SK-N-SH (cell line): ENCODE measurements at regions not wholly inside any gene's neighbourhood (a gene's known extent, or its start where the extent isn't known, plus 50 kb on each side); places are given as distances from the start of the nearest gene placed in this dataset.

ENCODE experiments used
- CTCF ChIA-PET: fragments of 300-600, 350-600 bp; formaldehyde crosslinking; extraction: SDS; loops from one replicate; lab custom pipeline; 2021; lab: Yijun Ruan, JAX
- POLR2A ChIA-PET: fragments of 350-600 bp; sonication (Branson Sonifier 250); formaldehyde crosslinking; extraction: SDS; loops from one replicate; lab custom pipeline; 2020; ENCODE audit warnings: antibody characterized with exemption, inconsistent platforms; lab: Yijun Ruan, JAX
- DNase-seq: peaks from one replicate; pipeline ENCODE4 v3.0.0; 2012
- H2AFZ ChIP-seq: fragments of 200-600 bp; sonication (generic); 2 replicates; pipeline ENCODE4 v1.8.1; 2016; ENCODE audit warnings: antibody characterized with exemption, mild to moderate bottlenecking, low read depth
- H3F3A ChIP-seq: fragments of 200-600 bp; sonication (generic); replicated peaks from 2 replicates; pipeline ENCODE3; 2016; ENCODE audit warnings: antibody characterized with exemption, mild to moderate bottlenecking; ENCODE audit not compliant: insufficient read depth
- H3K27ac ChIP-seq, 2 experiments: fragments of 200-500 bp in 1 of 2; fragments of 200-600 bp in 1 of 2; sonication (Bioruptor generic) in 1 of 2; sonication (generic), shearing (Covaris generic) in 1 of 2; 2 replicates each; pipeline versions ENCODE4 v1.5.1 to v1.6.1; 2014 to 2016; ENCODE audit warnings: low read depth in 2 of 2, inconsistent platforms in 1 of 2, low read length in 1 of 2, mild to moderate bottlenecking in 1 of 2, mixed read lengths in 1 of 2
- H3K27me3 ChIP-seq: fragments of 200-600 bp; sonication (generic), shearing (Covaris generic); 2 replicates; pipeline ENCODE4 v1.6.1; 2016; ENCODE audit warnings: mixed run types; ENCODE audit not compliant: insufficient read depth
- H3K36me3 ChIP-seq, 2 experiments: fragments of 200-500 bp in 1 of 2; fragments of 200-600 bp in 1 of 2; sonication (Bioruptor generic) in 1 of 2; sonication (generic) in 1 of 2; replicated peaks in 1 of 2; 2 replicates each; pipeline versions ENCODE3 to v1.5.1; 2014 to 2016; ENCODE audit warnings: low read length in 1 of 2, mild to moderate bottlenecking in 1 of 2; ENCODE audit not compliant: insufficient read depth in 2 of 2, control insufficient read depth in 1 of 2
- H3K4me1 ChIP-seq, 2 experiments: fragments of 200-500 bp in 1 of 2; fragments of 200-600 bp in 1 of 2; sonication (Bioruptor generic) in 1 of 2; sonication (generic), shearing (Covaris generic) in 1 of 2; 2 replicates each; pipeline versions ENCODE4 v1.5.1 to v1.6.1; 2014 to 2016; ENCODE audit warnings: low read depth in 1 of 2, low read length in 1 of 2, mixed run types in 1 of 2; ENCODE audit not compliant: insufficient read depth in 2 of 2, control insufficient read depth in 1 of 2
- H3K4me2 ChIP-seq: fragments of 200-600 bp; sonication (generic), shearing (Covaris generic); 2 replicates; pipeline ENCODE4 v1.6.1; 2017; ENCODE audit warnings: mixed run types
- H3K4me3 ChIP-seq, 2 experiments: fragments of 200-500 bp in 1 of 2; fragments of 200-600 bp in 1 of 2; sonication (Bioruptor generic) in 1 of 2; sonication (generic), shearing (Covaris generic) in 1 of 2; 2 replicates each; pipeline versions ENCODE4 v1.5.1 to v1.8.1; 2014 to 2016; ENCODE audit warnings: low read depth in 2 of 2, inconsistent platforms in 1 of 2, low read length in 1 of 2, mild to moderate bottlenecking in 1 of 2, mixed read lengths in 1 of 2, moderate library complexity in 1 of 2
- H3K79me2 ChIP-seq: fragments of 200-600 bp; sonication (generic); 2 replicates; pipeline ENCODE4 v1.8.1; 2017; ENCODE audit warnings: mild to moderate bottlenecking; ENCODE audit not compliant: insufficient read depth
- H3K9ac ChIP-seq: fragments of 200-600 bp; sonication (generic); 2 replicates; pipeline ENCODE4 v1.6.1; 2017; ENCODE audit warnings: mixed run types
- H3K9me2 ChIP-seq: fragments of 200-600 bp; sonication (generic); 2 replicates; pipeline ENCODE4 v1.6.1; 2017; ENCODE audit warnings: mixed run types
- H3K9me3 ChIP-seq: fragments of 200-600 bp; sonication (generic); 2 replicates; pipeline ENCODE4 v1.6.1; 2017; ENCODE audit warnings: mixed run types, mild to moderate bottlenecking, moderate library complexity
- H4K20me1 ChIP-seq: fragments of 200-600 bp; sonication (generic); 2 replicates; pipeline ENCODE4 v1.6.1; 2017; ENCODE audit warnings: mild to moderate bottlenecking, mixed run types; ENCODE audit not compliant: insufficient read depth
- ELF1 ChIP-seq: IDR thresholded peaks from 2 replicates; pipeline ENCODE4 v1.4.0; 2012
- EP300 ChIP-seq, 2 experiments: IDR thresholded peaks; 2 replicates each; pipeline versions ENCODE4 v1.4.0 to v1.6.1; 2012; ENCODE audit warnings: borderline replicate concordance in 1 of 2, low read depth in 1 of 2, low read length in 1 of 2
- GABPA ChIP-seq: IDR thresholded peaks from 2 replicates; pipeline ENCODE4 v1.4.0; 2012; ENCODE audit warnings: low read depth, mild to moderate bottlenecking
- MEF2A ChIP-seq: IDR thresholded peaks from 2 replicates; pipeline ENCODE4 v1.4.0; 2012; ENCODE audit warnings: low read depth, borderline replicate concordance
- MXI1 ChIP-seq: IDR thresholded peaks from 2 replicates; pipeline ENCODE4 v1.6.1; 2012; ENCODE audit warnings: mild to moderate bottlenecking, low read depth, low read length, improper control_type of control experiment
- NFIC ChIP-seq: IDR thresholded peaks from 2 replicates; pipeline ENCODE4 v1.4.0; 2012; ENCODE audit warnings: borderline replicate concordance
- NRF1 ChIP-seq: IDR thresholded peaks from 2 replicates; pipeline ENCODE4 v1.6.1; 2012; ENCODE audit warnings: low read depth, mild to moderate bottlenecking, low read length
- RCOR1 ChIP-seq: fragments of 150-350 bp; IDR thresholded peaks from 2 replicates; pipeline ENCODE4 v1.6.1; 2017; ENCODE audit warnings: antibody characterized with exemption, low read length
- RFX5 ChIP-seq: IDR thresholded peaks from 2 replicates; pipeline ENCODE4 v1.6.1; 2012; ENCODE audit warnings: mild to moderate bottlenecking, improper control_type of control experiment, low read length
- SMC3 ChIP-seq: IDR thresholded peaks from 2 replicates; pipeline ENCODE4 v1.6.1; 2012; ENCODE audit warnings: low read depth, low read length, improper control_type of control experiment
- TAF1 ChIP-seq: IDR thresholded peaks from 2 replicates; pipeline ENCODE4 v1.6.1; 2012; ENCODE audit warnings: low read depth, mild to moderate bottlenecking, low read length, moderate library complexity, borderline replicate concordance
- TCF12 ChIP-seq: IDR thresholded peaks from 2 replicates; pipeline ENCODE4 v1.4.0; 2012
- USF1 ChIP-seq: IDR thresholded peaks from 2 replicates; pipeline ENCODE4 v1.4.0; 2012; ENCODE audit warnings: low read depth, borderline replicate concordance
- YY1 ChIP-seq: IDR thresholded peaks from 2 replicates; pipeline ENCODE4 v1.4.0; 2012; ENCODE audit warnings: low read depth, mild to moderate bottlenecking
- WGBS: methylation state at CpG from one replicate; pipeline ENCODE4 v1.1.6; 2017; ENCODE audit warnings: low lambda C conversion rate; 5-methylcytosine and 5-hydroxymethylcytosine counted together
- TF ChIP-seq, protein P1 (sequence below): IDR thresholded peaks from 2 replicates; pipeline ENCODE4 v1.6.1; 2012; ENCODE audit warnings: mild to moderate bottlenecking, low read depth, low read length, moderate library complexity
- TF ChIP-seq, protein P2 (sequence below): fragments of 150-350 bp; IDR thresholded peaks from 2 replicates; pipeline ENCODE4 v1.6.1; 2016; ENCODE audit warnings: mild to moderate bottlenecking, low read depth, low read length
- TF ChIP-seq, protein P3 (sequence below): fragments of 200-600 bp; sonication (generic); IDR thresholded peaks from 2 replicates; pipeline ENCODE4 v1.6.1; 2017; ENCODE audit warnings: antibody characterized with exemption, mild to moderate bottlenecking, moderate library complexity
- TF ChIP-seq, protein P4 (sequence below): IDR thresholded peaks from 2 replicates; pipeline ENCODE4; 2012
- TF ChIP-seq, protein P5 (sequence below): fragments of 150-350 bp; IDR thresholded peaks from 2 replicates; pipeline ENCODE4 v1.6.1; 2017; ENCODE audit warnings: antibody characterized with exemption, low read length, low read depth, borderline replicate concordance

- H3K27ac ChIP-seq, result no peak overlapping the region
- no peak overlapping the region for H3K9ac ChIP-seq
- H3K9me3 ChIP-seq, result no peaks in the 10 kb centered on the region
- no peaks in the 10 kb centered on the region for H3K27me3 ChIP-seq
- WGBS, result 0% methylated on average over 1 of the region's 1 CpG
- no peak overlapping the region for H3K4me3 ChIP-seq
- CTCF ChIA-PET, result no interaction called here
- H3K36me3 ChIP-seq, result no peaks in the 10 kb centered on the region
- H3F3A ChIP-seq, result no peaks in the 10 kb centered on the region
- POLR2A ChIA-PET, result no interaction called here
- no peaks in the 10 kb centered on the region for H3K9me2 ChIP-seq
- DNase-seq, result no peak
- no peak overlapping the region for H2AFZ ChIP-seq
- no peaks in the 10 kb centered on the region for H4K20me1 ChIP-seq
- H3K4me2 ChIP-seq, result no peak overlapping the region
- H3K4me1 ChIP-seq, result no peaks in the 10 kb centered on the region
- TF ChIP-seq MEF2A, result no peak
- TF ChIP-seq TCF12, result no peak
- TF ChIP-seq EP300 (IDR thresholded peaks at IDR 0.05; ENCODE audit: borderline replicate concordance in 1 of 2, low read depth in 1 of 2, low read length in 1 of 2), result no peak
- TF ChIP-seq SMC3, result no peak
- TF ChIP-seq RCOR1, result no peak
- TF ChIP-seq, protein P1, sequence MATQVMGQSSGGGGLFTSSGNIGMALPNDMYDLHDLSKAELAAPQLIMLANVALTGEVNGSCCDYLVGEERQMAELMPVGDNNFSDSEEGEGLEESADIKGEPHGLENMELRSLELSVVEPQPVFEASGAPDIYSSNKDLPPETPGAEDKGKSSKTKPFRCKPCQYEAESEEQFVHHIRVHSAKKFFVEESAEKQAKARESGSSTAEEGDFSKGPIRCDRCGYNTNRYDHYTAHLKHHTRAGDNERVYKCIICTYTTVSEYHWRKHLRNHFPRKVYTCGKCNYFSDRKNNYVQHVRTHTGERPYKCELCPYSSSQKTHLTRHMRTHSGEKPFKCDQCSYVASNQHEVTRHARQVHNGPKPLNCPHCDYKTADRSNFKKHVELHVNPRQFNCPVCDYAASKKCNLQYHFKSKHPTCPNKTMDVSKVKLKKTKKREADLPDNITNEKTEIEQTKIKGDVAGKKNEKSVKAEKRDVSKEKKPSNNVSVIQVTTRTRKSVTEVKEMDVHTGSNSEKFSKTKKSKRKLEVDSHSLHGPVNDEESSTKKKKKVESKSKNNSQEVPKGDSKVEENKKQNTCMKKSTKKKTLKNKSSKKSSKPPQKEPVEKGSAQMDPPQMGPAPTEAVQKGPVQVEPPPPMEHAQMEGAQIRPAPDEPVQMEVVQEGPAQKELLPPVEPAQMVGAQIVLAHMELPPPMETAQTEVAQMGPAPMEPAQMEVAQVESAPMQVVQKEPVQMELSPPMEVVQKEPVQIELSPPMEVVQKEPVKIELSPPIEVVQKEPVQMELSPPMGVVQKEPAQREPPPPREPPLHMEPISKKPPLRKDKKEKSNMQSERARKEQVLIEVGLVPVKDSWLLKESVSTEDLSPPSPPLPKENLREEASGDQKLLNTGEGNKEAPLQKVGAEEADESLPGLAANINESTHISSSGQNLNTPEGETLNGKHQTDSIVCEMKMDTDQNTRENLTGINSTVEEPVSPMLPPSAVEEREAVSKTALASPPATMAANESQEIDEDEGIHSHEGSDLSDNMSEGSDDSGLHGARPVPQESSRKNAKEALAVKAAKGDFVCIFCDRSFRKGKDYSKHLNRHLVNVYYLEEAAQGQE, result no peak
- TF ChIP-seq NRF1, result no peak
- TF ChIP-seq TAF1, result no peak
- no peak for TF ChIP-seq YY1
- TF ChIP-seq NFIC, result no peak
- no peak for TF ChIP-seq RFX5
- TF ChIP-seq, protein P2, sequence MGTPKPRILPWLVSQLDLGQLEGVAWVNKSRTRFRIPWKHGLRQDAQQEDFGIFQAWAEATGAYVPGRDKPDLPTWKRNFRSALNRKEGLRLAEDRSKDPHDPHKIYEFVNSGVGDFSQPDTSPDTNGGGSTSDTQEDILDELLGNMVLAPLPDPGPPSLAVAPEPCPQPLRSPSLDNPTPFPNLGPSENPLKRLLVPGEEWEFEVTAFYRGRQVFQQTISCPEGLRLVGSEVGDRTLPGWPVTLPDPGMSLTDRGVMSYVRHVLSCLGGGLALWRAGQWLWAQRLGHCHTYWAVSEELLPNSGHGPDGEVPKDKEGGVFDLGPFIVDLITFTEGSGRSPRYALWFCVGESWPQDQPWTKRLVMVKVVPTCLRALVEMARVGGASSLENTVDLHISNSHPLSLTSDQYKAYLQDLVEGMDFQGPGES, result no peak
- TF ChIP-seq, protein P3, sequence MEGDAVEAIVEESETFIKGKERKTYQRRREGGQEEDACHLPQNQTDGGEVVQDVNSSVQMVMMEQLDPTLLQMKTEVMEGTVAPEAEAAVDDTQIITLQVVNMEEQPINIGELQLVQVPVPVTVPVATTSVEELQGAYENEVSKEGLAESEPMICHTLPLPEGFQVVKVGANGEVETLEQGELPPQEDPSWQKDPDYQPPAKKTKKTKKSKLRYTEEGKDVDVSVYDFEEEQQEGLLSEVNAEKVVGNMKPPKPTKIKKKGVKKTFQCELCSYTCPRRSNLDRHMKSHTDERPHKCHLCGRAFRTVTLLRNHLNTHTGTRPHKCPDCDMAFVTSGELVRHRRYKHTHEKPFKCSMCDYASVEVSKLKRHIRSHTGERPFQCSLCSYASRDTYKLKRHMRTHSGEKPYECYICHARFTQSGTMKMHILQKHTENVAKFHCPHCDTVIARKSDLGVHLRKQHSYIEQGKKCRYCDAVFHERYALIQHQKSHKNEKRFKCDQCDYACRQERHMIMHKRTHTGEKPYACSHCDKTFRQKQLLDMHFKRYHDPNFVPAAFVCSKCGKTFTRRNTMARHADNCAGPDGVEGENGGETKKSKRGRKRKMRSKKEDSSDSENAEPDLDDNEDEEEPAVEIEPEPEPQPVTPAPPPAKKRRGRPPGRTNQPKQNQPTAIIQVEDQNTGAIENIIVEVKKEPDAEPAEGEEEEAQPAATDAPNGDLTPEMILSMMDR, result no peak
- TF ChIP-seq, protein P4, sequence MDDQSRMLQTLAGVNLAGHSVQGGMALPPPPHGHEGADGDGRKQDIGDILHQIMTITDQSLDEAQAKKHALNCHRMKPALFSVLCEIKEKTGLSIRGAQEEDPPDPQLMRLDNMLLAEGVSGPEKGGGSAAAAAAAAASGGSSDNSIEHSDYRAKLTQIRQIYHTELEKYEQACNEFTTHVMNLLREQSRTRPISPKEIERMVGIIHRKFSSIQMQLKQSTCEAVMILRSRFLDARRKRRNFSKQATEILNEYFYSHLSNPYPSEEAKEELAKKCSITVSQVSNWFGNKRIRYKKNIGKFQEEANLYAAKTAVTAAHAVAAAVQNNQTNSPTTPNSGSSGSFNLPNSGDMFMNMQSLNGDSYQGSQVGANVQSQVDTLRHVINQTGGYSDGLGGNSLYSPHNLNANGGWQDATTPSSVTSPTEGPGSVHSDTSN, result no peak
- TF ChIP-seq ELF1, result no peak
- TF ChIP-seq, protein P5, sequence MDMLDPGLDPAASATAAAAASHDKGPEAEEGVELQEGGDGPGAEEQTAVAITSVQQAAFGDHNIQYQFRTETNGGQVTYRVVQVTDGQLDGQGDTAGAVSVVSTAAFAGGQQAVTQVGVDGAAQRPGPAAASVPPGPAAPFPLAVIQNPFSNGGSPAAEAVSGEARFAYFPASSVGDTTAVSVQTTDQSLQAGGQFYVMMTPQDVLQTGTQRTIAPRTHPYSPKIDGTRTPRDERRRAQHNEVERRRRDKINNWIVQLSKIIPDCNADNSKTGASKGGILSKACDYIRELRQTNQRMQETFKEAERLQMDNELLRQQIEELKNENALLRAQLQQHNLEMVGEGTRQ, result no peak
- no peak for TF ChIP-seq MXI1
- TF ChIP-seq USF1, result no peak
- TF ChIP-seq GABPA, result no peak
- no peaks in the 10 kb centered on the region for H3K79me2 ChIP-seq
Measured at GRCh38 chr14:37665951-37666350, 70.5 kb downstream of the TTC6 start.
